HepG2 (cell line): ENCODE measurements at regions not wholly inside any gene's neighbourhood (a gene's known extent, or its start where the extent isn't known, plus 50 kb on each side); places are given as distances from the start of the nearest gene placed in this dataset.

Source experiments
- ATAC-seq: fragments of 200-7000 bp; cut with Tn5 transposase; 3 replicates; pipeline ENCODE4 v1.9.1; 2020; ENCODE audit warnings: mild to moderate bottlenecking, moderate library complexity
- BruUV-seq: library from RNA; stranded (reverse); fragments of 400-500 nt; replicated peaks from 2 replicates; lab custom pipeline; 2021; lab: Mats Ljungman, UMichigan
- CTCF ChIA-PET: fragments of 300-600 bp; formaldehyde crosslinking; extraction: SDS; loops from one replicate; lab custom pipeline; 2021; ENCODE audit warnings: low total read pairs, inconsistent platforms, low intra/inter-chr PET ratio; lab: Yijun Ruan, JAX
- POLR2A ChIA-PET: fragments of 350-600 bp; sonication (Branson Sonifier 250); formaldehyde crosslinking; loops from one replicate; lab custom pipeline; 2020; ENCODE audit warnings: antibody characterized with exemption, inconsistent platforms; lab: Yijun Ruan, JAX
- DNase-seq: peaks from one replicate; pipeline ENCODE4 v3.0.0-alpha.2; 2015; ENCODE audit warnings: low spot score
- FAIRE-seq: peaks from 3 replicates; lab custom pipeline; 2011; peaks lifted over from hg19 to GRCh38; lab: Jason Lieb, UNC
- H2AFZ ChIP-seq: one replicate; pipeline ENCODE4 v1.6.1; 2011; ENCODE audit warnings: low read length, inconsistent platforms
- H3K27ac ChIP-seq: fragments of 300-600 bp; 3 replicates; pipeline ENCODE4 v1.8.0; 2011; ENCODE audit warnings: mixed run types, mild to moderate bottlenecking, mixed read lengths, low read length, inconsistent platforms; ENCODE audit not compliant: insufficient read depth; ENCODE audit errors: extremely low read length
- H3K27me3 ChIP-seq, 2 experiments: fragments of 200-600 bp in 1 of 2; 2 replicates in 1 of 2; 3 replicates in 1 of 2; pipeline versions ENCODE4 v1.6.0 to v1.8.0; 2011; ENCODE audit warnings: low read length in 2 of 2, mild to moderate bottlenecking in 2 of 2, moderate library complexity in 2 of 2, inconsistent platforms in 1 of 2; ENCODE audit not compliant: insufficient read depth in 2 of 2, control insufficient read depth in 1 of 2
- H3K36me3 ChIP-seq, 2 experiments: fragments of 200-600 bp in 1 of 2; replicated peaks in 1 of 2; 2 replicates in 1 of 2; 3 replicates in 1 of 2; pipeline versions ENCODE4 v1.5.1 to v1.8.0; 2011; ENCODE audit warnings: low read length in 2 of 2, inconsistent platforms in 1 of 2; ENCODE audit not compliant: insufficient read depth in 2 of 2, control insufficient read depth in 1 of 2
- H3K4me1 ChIP-seq: 2 replicates; pipeline ENCODE4 v1.5.1; 2012; ENCODE audit warnings: low read length, inconsistent platforms; ENCODE audit not compliant: insufficient read depth
- H3K4me2 ChIP-seq: 2 replicates; pipeline ENCODE4 v1.6.0; 2011; ENCODE audit warnings: low read depth, low read length, inconsistent platforms
- H3K4me3 ChIP-seq, 3 experiments: fragments of 200-600 bp in 1 of 3; sonication (generic), shearing (Covaris generic) in 1 of 3; replicated peaks in 1 of 3; 2 replicates each; pipeline ENCODE4 v1.5.1; 2011 to 2016; ENCODE audit warnings: low read length in 3 of 3, inconsistent platforms in 2 of 3, low read depth in 2 of 3, mild to moderate bottlenecking in 2 of 3, control low read depth in 1 of 3, mixed read lengths in 1 of 3; ENCODE audit not compliant: insufficient read depth in 1 of 3
- H3K79me2 ChIP-seq: one replicate; pipeline ENCODE4 v1.6.1; 2011; ENCODE audit warnings: low read length, inconsistent platforms; ENCODE audit not compliant: insufficient read depth
- H3K9ac ChIP-seq: 2 replicates; pipeline ENCODE4 v1.6.0; 2011; ENCODE audit warnings: mild to moderate bottlenecking, low read depth, low read length, inconsistent platforms; ENCODE audit not compliant: insufficient read depth
- H3K9me3 ChIP-seq: 2 replicates; pipeline ENCODE4 v1.5.1; 2012; ENCODE audit warnings: mild to moderate bottlenecking, low read length
- H4K20me1 ChIP-seq: 2 replicates; pipeline ENCODE4 v1.6.0; 2011; ENCODE audit warnings: inconsistent platforms, mild to moderate bottlenecking, low read length, moderate library complexity; ENCODE audit not compliant: insufficient read depth
- FLYWCH1 ChIP-seq: sonication (generic); formaldehyde crosslinking; IDR thresholded peaks from 2 replicates; pipeline ENCODE4 v1.8.1; 2023; ENCODE audit warnings: mild to moderate bottlenecking, missing genetic modification reagents
- HCFC1 ChIP-seq: fragments of 150-350 bp; IDR thresholded peaks from 2 replicates; pipeline ENCODE4 v1.6.1; 2014; ENCODE audit warnings: low read depth, low read length
- HNRNPH1 ChIP-seq: fragments of 200-400 bp; formaldehyde crosslinking; optimal IDR thresholded peaks from 2 replicates; pipeline ENCODE3; 2017; ENCODE audit warnings: mild to moderate bottlenecking, low read depth, low read length
- NONO ChIP-seq, 2 experiments: fragments of 450-650 bp in 1 of 2; sonication (generic) in 1 of 2; formaldehyde crosslinking in 1 of 2; IDR thresholded peaks in 1 of 2; conservative IDR thresholded peaks in 1 of 2; 2 replicates each; pipeline versions ENCODE4 v1.6.1 to v1.8.0; 2017 to 2022; ENCODE audit warnings: mild to moderate bottlenecking in 1 of 2, missing genetic modification reagents in 1 of 2, moderate library complexity in 1 of 2
- ZC3H4 ChIP-seq: sonication (generic); formaldehyde crosslinking; IDR thresholded peaks from 2 replicates; pipeline ENCODE4 v1.4.0; 2020; ENCODE audit warnings: missing genetic modification reagents, borderline replicate concordance
- ZNF550 ChIP-seq: sonication (generic); formaldehyde crosslinking; IDR thresholded peaks from 2 replicates; pipeline ENCODE4 v1.4.0; 2020; ENCODE audit warnings: mild to moderate bottlenecking, missing genetic modification reagents, borderline replicate concordance
- WGBS: methylation state at CpG from one replicate; pipeline ENCODE4 v1.1.6; 2017; ENCODE audit warnings: low lambda C conversion rate; 5-methylcytosine and 5-hydroxymethylcytosine counted together
- in situ Hi-C: cut with HindIII; loops from 2 replicates; pipeline ENCODE4 v1.10.0; 2017; ENCODE audit warnings: low pct_unique_long_range_greater_than_20kb; ENCODE audit not compliant: extremely low pct_ligation_motif_present
- intact Hi-C: fragments of 100-400 bp; cut with micrococcal nuclease; formaldehyde crosslinking; loops from one replicate; pipeline ENCODE4 v1.10.0; 2022; ENCODE audit not compliant: unreplicated experiment
- TF ChIP-seq, protein P1 (sequence below): sonication (generic); formaldehyde crosslinking; conservative IDR thresholded peaks from 2 replicates; pipeline ENCODE4 v1.4.0; 2020; ENCODE audit warnings: missing genetic modification reagents
- TF ChIP-seq, protein P2 (sequence below): fragments of 450-650 bp; IDR thresholded peaks from 2 replicates; pipeline ENCODE4 v1.6.1; 2017

DNA sequence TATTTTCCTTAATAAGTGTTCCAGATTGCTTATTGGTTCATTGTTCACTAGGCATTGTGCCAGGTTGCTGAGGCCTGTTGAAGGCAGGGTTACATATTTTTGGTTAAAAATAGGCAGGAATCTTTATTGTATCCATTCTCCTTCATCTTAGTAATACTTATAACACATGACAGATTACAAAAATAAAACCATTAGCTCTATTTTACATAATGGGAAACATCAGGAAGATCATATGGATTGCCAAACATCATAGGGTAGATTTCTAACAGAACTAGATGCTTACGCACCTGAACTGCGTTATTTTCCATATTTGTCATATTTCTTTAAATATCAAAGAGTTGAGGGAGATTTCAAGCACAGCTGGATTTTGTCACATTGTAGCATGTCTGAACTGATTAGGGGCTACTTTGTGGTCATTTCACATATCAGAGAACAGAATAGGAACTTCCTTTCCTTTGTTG lies 462.9 kb upstream of the SGO1 start:
- H3K4me2 ChIP-seq = no peak overlapping the region
- in situ Hi-C loops = no loop called here
- intact Hi-C loops = no loop called here
- H2AFZ ChIP-seq = no peak overlapping the region
- POLR2A ChIA-PET = no interaction called here
- 69% methylated on average over 2 of the region's 2 CpGs for WGBS
- peaks cover 77% of the 10 kb centered on the region for H3K9me3 ChIP-seq
- ATAC-seq = no peak
- CTCF ChIA-PET = no interaction called here
- DNase-seq = no peak
- no peaks in the 10 kb centered on the region for H3K27me3 ChIP-seq
- H4K20me1 ChIP-seq = no peaks in the 10 kb centered on the region
- H3K36me3 ChIP-seq = no peaks in the 10 kb centered on the region
- H3K79me2 ChIP-seq = no peaks in the 10 kb centered on the region
- no peak overlapping the region for H3K27ac ChIP-seq
- H3K4me1 ChIP-seq = no peaks in the 10 kb centered on the region
- no peak overlapping the region for H3K9ac ChIP-seq
- BruUV-seq = no TSS peak
- H3K4me3 ChIP-seq = no peak overlapping the region
- no peak for FAIRE-seq
- TF ChIP-seq HNRNPH1 (no peak), HCFC1 (no peak), ZC3H4 (no peak), NONO (IDR thresholded peaks at IDR 0.05) (no peak), NONO (CRISPR knock-in tag; conservative IDR thresholded peaks at IDR 0.05) (no peak), ZNF550 (CRISPR knock-in tag) (no peak), FLYWCH1 (CRISPR knock-in tag) (no peak)
- TF ChIP-seq, protein P1, sequence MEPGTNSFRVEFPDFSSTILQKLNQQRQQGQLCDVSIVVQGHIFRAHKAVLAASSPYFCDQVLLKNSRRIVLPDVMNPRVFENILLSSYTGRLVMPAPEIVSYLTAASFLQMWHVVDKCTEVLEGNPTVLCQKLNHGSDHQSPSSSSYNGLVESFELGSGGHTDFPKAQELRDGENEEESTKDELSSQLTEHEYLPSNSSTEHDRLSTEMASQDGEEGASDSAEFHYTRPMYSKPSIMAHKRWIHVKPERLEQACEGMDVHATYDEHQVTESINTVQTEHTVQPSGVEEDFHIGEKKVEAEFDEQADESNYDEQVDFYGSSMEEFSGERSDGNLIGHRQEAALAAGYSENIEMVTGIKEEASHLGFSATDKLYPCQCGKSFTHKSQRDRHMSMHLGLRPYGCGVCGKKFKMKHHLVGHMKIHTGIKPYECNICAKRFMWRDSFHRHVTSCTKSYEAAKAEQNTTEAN = no peak
- TF ChIP-seq, protein P2, sequence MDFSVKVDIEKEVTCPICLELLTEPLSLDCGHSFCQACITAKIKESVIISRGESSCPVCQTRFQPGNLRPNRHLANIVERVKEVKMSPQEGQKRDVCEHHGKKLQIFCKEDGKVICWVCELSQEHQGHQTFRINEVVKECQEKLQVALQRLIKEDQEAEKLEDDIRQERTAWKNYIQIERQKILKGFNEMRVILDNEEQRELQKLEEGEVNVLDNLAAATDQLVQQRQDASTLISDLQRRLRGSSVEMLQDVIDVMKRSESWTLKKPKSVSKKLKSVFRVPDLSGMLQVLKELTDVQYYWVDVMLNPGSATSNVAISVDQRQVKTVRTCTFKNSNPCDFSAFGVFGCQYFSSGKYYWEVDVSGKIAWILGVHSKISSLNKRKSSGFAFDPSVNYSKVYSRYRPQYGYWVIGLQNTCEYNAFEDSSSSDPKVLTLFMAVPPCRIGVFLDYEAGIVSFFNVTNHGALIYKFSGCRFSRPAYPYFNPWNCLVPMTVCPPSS = no peak
- TF ChIP-seq, all 625 proteins: peak for 0
